ENCODE measurements at regions not wholly inside any gene's neighbourhood (a gene's known extent, or its start where the extent isn't known, plus 50 kb on each side); places are given as distances from the start of the nearest gene placed in this dataset.

- Histone ChIP-seq H3K36me3 (ENCODE audit: control insufficient read depth, insufficient read depth, low read length) (no peaks in the 10 kb centered on the region), H3K4me1 (ENCODE audit: control insufficient read depth, insufficient read depth, low read length) (no peaks in the 10 kb centered on the region), H3K27me3 (ENCODE audit: control insufficient read depth, insufficient read depth, low read length) (no peaks in the 10 kb centered on the region), H3K9me3 (replicated peaks; ENCODE audit: control insufficient read depth, low read depth, low read length) (no peaks in the 10 kb centered on the region), H3K4me3 (ENCODE audit: low read length) (no peak overlapping the region), H3K27ac (ENCODE audit: low read length) (no peak overlapping the region)
- peak; percentile 5 for DNase-seq
- 18% methylated on average over 1 of the region's 2 CpGs for WGBS (ENCODE audit: insufficient coverage)
Observed at GRCh38 chr3:132966374-132966773, 71.8 kb upstream of the TMEM108 start.

DNA sequence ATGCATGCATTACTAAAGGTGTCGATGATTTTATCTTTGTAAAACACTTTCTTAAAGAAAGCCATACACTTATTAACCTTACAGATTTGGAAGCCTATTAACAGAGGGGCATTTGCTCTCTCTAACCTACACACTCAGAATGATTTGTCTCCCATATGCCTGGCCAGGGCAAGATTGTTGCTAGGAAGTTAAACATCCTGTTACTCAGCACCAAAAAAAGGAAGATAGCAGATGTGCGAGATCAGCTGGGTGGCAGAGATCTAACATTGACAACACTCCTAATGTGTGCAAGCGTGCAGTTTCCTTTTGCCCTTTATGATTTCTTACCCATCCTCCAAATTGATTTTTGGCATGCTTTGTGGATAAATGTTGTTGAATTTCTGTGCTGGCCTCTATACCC is 73.9 kb upstream of the TMEM108 start:
- H3K27me3 ChIP-seq (ENCODE audit: control insufficient read depth, insufficient read depth, low read length) = no peaks in the 10 kb centered on the region
- no peak for DNase-seq
- H3K27ac ChIP-seq (ENCODE audit: low read length) = no peak overlapping the region
- no peaks in the 10 kb centered on the region for H3K4me1 ChIP-seq (ENCODE audit: control insufficient read depth, insufficient read depth, low read length)
- no peak overlapping the region for H3K4me3 ChIP-seq (ENCODE audit: low read length)
- no peaks in the 10 kb centered on the region for H3K9me3 ChIP-seq (replicated peaks; ENCODE audit: control insufficient read depth, low read depth, low read length)
- no peaks in the 10 kb centered on the region for H3K36me3 ChIP-seq (ENCODE audit: control insufficient read depth, insufficient read depth, low read length)
- no CpG with 5 or more reads among the region's 3 CpGs for WGBS (ENCODE audit: insufficient coverage)

DNA sequence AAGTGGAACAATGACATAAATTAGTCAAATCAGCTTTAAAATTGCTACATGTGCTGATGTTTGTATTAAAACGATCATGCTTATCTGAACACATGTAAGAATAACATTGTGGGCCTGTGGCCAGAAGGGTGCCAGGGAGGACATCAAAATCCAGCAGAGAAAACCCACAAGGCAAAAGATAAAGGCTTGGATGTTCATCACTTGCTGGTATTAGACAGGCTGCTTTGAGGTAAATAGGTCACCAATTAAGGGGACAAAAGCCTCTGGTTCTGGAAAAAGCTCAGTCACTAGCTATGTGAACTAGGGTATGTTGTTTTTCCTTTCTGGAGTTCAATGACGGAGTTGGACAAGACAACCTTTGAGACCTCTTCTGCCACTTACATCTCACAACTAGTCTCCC is 74.4 kb upstream of the TMEM108 start:
- Histone ChIP-seq H3K4me1 (ENCODE audit: control insufficient read depth, insufficient read depth, low read length) (no peaks in the 10 kb centered on the region), H3K4me3 (ENCODE audit: low read length) (no peak overlapping the region), H3K27ac (ENCODE audit: low read length) (no peak overlapping the region), H3K36me3 (ENCODE audit: control insufficient read depth, insufficient read depth, low read length) (no peaks in the 10 kb centered on the region), H3K27me3 (ENCODE audit: control insufficient read depth, insufficient read depth, low read length) (no peaks in the 10 kb centered on the region), H3K9me3 (replicated peaks; ENCODE audit: control insufficient read depth, low read depth, low read length) (no peaks in the 10 kb centered on the region)
- no CpG with 5 or more reads among the region's 2 CpGs for WGBS (ENCODE audit: insufficient coverage)
- no peak for DNase-seq

- no peak overlapping the region for H3K27ac ChIP-seq (ENCODE audit: low read length)
- H3K36me3 ChIP-seq (ENCODE audit: control insufficient read depth, insufficient read depth, low read length) = no peaks in the 10 kb centered on the region
- no peaks in the 10 kb centered on the region for H3K27me3 ChIP-seq (ENCODE audit: control insufficient read depth, insufficient read depth, low read length)
- H3K4me1 ChIP-seq (ENCODE audit: control insufficient read depth, insufficient read depth, low read length) = no peaks in the 10 kb centered on the region
- no peak for DNase-seq
- no CpG with 5 or more reads among the region's 1 CpG for WGBS (ENCODE audit: insufficient coverage)
- H3K4me3 ChIP-seq (ENCODE audit: low read length) = no peak overlapping the region
- H3K9me3 ChIP-seq (replicated peaks; ENCODE audit: control insufficient read depth, low read depth, low read length) = no peaks in the 10 kb centered on the region
Observed at GRCh38 chr3:132961991-132962390, 76.2 kb upstream of the TMEM108 start.

DNA sequence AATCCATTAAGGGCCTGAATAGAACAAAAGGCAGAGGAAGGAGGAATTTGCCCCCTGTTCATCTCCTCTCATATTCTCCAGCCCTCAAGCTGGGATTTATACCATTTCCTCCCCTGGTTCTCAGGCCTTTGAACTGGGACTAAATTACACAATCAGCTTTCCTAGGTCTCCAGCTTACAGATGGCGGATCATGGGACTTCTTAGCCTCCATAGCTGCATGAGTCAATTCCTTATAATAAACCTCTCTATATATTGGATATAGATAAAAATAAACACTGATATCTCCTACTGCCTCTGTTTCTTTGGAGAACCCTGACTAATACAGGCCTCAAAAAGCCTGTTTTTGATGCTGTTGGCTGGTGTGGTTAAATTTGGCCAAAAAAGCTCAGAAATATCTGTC is 84.5 kb upstream of the TMEM108 start:
- H3K27me3 ChIP-seq (ENCODE audit: control insufficient read depth, insufficient read depth, low read length) = no peaks in the 10 kb centered on the region
- no peaks in the 10 kb centered on the region for H3K4me1 ChIP-seq (ENCODE audit: control insufficient read depth, insufficient read depth, low read length)
- no CpG with 5 or more reads among the region's 1 CpG for WGBS (ENCODE audit: insufficient coverage)
- DNase-seq = no peak
- H3K27ac ChIP-seq (ENCODE audit: low read length) = no peak overlapping the region
- H3K9me3 ChIP-seq (replicated peaks; ENCODE audit: control insufficient read depth, low read depth, low read length) = no peaks in the 10 kb centered on the region
- H3K4me3 ChIP-seq (ENCODE audit: low read length) = no peak overlapping the region
- no peaks in the 10 kb centered on the region for H3K36me3 ChIP-seq (ENCODE audit: control insufficient read depth, insufficient read depth, low read length)

DNA sequence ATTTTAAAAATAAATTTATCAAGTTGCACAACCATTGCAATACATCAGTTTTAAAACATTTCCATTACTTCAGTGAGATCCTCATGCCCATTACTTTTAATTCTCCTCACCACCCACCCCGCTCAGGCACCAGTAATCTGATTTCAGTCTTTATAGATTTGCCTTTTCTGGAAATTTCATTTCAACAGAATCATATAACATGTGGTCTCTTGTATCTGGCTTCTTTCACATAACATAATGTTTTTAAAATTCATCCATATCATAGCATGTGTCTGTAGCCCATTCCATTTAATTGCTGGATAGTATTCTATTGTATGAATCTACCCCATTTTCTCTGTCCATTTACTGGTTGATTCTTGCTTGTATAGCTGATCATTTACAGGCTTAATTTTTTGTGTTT is 110.3 kb upstream of the TMEM108 start:
- H3K4me1 ChIP-seq (ENCODE audit: control insufficient read depth, insufficient read depth, low read length) = no peaks in the 10 kb centered on the region
- H3K9me3 ChIP-seq (replicated peaks; ENCODE audit: control insufficient read depth, low read depth, low read length) = no peaks in the 10 kb centered on the region
- no peaks in the 10 kb centered on the region for H3K36me3 ChIP-seq (ENCODE audit: control insufficient read depth, insufficient read depth, low read length)
- H3K4me3 ChIP-seq (ENCODE audit: low read length) = no peak overlapping the region
- no peak for DNase-seq
- WGBS (ENCODE audit: insufficient coverage) = 70% methylated on average over 1 of the region's 1 CpG
- H3K27me3 ChIP-seq (ENCODE audit: control insufficient read depth, insufficient read depth, low read length) = no peaks in the 10 kb centered on the region
- H3K27ac ChIP-seq (ENCODE audit: low read length) = no peak overlapping the region

DNA sequence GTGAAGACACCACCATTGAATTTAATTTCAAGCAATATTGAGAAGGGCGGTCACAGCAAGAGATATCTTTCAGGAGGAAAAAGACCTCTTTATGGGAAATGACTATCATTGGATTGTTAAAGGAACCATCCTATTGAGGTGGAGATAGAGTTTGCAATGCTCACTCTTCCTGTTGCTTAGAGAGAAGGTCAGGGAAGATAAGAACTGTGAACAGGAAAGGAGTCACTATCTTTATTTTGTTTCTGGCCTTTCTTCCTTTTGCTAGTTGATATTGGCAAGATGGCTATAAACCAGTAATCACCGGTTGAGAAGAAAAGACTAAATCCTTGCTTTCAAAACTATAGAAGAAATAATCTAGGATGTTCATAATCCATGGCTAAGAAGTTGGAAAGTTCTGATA is 112.1 kb upstream of the TMEM108 start:
- Histone ChIP-seq H3K27ac (ENCODE audit: low read length) (no peak overlapping the region), H3K36me3 (ENCODE audit: control insufficient read depth, insufficient read depth, low read length) (no peaks in the 10 kb centered on the region), H3K27me3 (ENCODE audit: control insufficient read depth, insufficient read depth, low read length) (no peaks in the 10 kb centered on the region), H3K9me3 (replicated peaks; ENCODE audit: control insufficient read depth, low read depth, low read length) (no peaks in the 10 kb centered on the region), H3K4me3 (ENCODE audit: low read length) (no peak overlapping the region), H3K4me1 (ENCODE audit: control insufficient read depth, insufficient read depth, low read length) (no peaks in the 10 kb centered on the region)
- no CpG with 5 or more reads among the region's 2 CpGs for WGBS (ENCODE audit: insufficient coverage)
- no peak for DNase-seq

- Histone ChIP-seq H3K36me3 (ENCODE audit: control insufficient read depth, insufficient read depth, low read length) (no peaks in the 10 kb centered on the region), H3K9me3 (replicated peaks; ENCODE audit: control insufficient read depth, low read depth, low read length) (no peaks in the 10 kb centered on the region), H3K27me3 (ENCODE audit: control insufficient read depth, insufficient read depth, low read length) (no peaks in the 10 kb centered on the region), H3K4me1 (ENCODE audit: control insufficient read depth, insufficient read depth, low read length) (no peaks in the 10 kb centered on the region), H3K4me3 (ENCODE audit: low read length) (no peak overlapping the region), H3K27ac (ENCODE audit: low read length) (no peak overlapping the region)
- DNase-seq = peak; percentile 20
- no CpG with 5 or more reads among the region's 4 CpGs for WGBS (ENCODE audit: insufficient coverage)
Observed at GRCh38 chr3:132925256-132925930, 112.8 kb upstream of the TMEM108 start.

DNA sequence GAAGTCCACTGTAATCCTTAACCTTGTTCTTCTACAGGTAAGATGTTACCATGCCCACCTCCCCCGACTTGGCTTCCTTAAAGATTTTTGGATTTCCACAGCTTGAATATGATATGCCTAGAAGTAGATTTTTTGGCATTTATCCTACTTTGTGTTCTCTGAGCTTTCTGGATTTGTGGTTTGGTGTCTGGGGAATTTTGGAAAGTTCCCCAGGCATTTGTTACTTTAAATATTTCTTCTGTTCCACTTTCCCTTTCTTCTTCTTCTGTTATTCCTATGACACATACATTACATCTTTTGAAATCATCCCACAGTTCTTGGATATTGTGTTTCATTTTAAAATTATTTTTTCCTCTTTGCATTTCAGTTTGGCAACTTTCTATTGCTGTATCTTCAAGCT is 122.1 kb upstream of the TMEM108 start:
- Histone ChIP-seq H3K4me3 (ENCODE audit: low read length) (no peak overlapping the region), H3K9me3 (replicated peaks; ENCODE audit: control insufficient read depth, low read depth, low read length) (peaks cover 2% of the 10 kb centered on the region), H3K27me3 (ENCODE audit: control insufficient read depth, insufficient read depth, low read length) (no peaks in the 10 kb centered on the region), H3K27ac (ENCODE audit: low read length) (no peak overlapping the region), H3K4me1 (ENCODE audit: control insufficient read depth, insufficient read depth, low read length) (no peaks in the 10 kb centered on the region), H3K36me3 (ENCODE audit: control insufficient read depth, insufficient read depth, low read length) (no peaks in the 10 kb centered on the region)
- no peak for DNase-seq
- no CpG with 5 or more reads among the region's 1 CpG for WGBS (ENCODE audit: insufficient coverage)

DNA sequence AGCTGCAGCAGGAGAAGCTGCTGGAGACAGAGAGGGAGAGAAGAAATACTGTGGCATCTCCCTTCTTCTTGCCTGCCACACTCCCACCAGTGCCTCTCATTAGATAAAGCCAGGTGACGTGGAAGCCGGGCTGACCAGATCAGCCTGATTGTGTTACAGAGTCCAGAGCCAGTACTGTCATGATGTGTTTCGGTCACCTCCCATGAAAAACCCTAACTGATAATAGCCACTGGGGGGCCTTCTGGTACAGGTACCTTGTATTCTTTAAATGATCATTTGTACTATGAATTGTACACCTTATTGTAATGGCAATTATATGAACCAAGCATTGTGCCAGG is 125.8 kb upstream of the TMEM108 start:
- no CpG with 5 or more reads among the region's 3 CpGs for WGBS (ENCODE audit: insufficient coverage)

DNA sequence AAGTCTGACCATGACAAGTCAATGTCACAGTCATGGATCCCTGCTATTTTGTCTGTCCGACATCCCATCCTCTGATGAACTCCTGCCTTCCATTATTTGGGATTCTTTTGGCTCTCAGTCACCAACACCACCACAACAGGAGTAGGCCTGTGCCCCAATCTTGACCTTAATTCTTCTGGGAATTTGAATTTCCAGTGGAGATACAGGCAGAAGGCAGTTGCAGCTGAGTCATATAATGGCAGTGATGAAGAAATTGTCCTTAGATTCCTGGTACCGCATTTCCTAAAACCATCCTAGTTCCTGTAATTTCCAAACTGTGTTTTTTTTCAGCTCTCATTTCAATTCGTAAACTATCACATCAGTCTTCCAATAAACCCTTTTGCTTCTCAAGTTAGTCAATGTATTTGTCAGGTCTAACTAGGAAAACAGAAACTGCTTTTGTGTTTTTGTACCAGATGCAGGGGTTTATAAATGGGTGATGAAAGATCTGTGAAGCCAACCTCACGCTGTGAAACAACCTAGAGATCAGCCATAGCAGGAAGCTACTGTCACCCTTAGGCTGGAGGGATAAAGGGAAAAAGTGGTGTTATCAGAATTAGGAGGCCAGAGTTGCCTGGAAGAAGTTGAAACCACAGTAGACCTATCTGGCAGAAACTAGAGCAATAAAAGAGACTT is 126.3 kb upstream of the TMEM108 start:
- Histone ChIP-seq H3K4me3 (ENCODE audit: low read length) (no peak overlapping the region), H3K27me3 (ENCODE audit: control insufficient read depth, insufficient read depth, low read length) (no peaks in the 10 kb centered on the region), H3K36me3 (ENCODE audit: control insufficient read depth, insufficient read depth, low read length) (no peaks in the 10 kb centered on the region), H3K27ac (ENCODE audit: low read length) (no peak overlapping the region), H3K4me1 (ENCODE audit: control insufficient read depth, insufficient read depth, low read length) (no peaks in the 10 kb centered on the region), H3K9me3 (replicated peaks; ENCODE audit: control insufficient read depth, low read depth, low read length) (peaks cover 2% of the 10 kb centered on the region)
- DNase-seq = no peak
- WGBS (ENCODE audit: insufficient coverage) = 64% methylated on average over 2 of the region's 4 CpGs

More for the DNA sequence above, 125.8 kb upstream of the TMEM108 start:
- no peaks in the 10 kb centered on the region for H3K27me3 ChIP-seq (ENCODE audit: control insufficient read depth, insufficient read depth, low read length)
- H3K4me1 ChIP-seq (ENCODE audit: control insufficient read depth, insufficient read depth, low read length) = no peaks in the 10 kb centered on the region
- no peaks in the 10 kb centered on the region for H3K36me3 ChIP-seq (ENCODE audit: control insufficient read depth, insufficient read depth, low read length)
- no peak overlapping the region for H3K27ac ChIP-seq (ENCODE audit: low read length)
- peaks cover 2% of the 10 kb centered on the region for H3K9me3 ChIP-seq (replicated peaks; ENCODE audit: control insufficient read depth, low read depth, low read length)
- no peak for DNase-seq
- H3K4me3 ChIP-seq (ENCODE audit: low read length) = no peak overlapping the region

All from muscle of leg (tissue), 3 donors.